Heart right ventricle (tissue), 16 donors: ENCODE measurements at regions not wholly inside any gene's neighbourhood (a gene's known extent, or its start where the extent isn't known, plus 50 kb on each side); places are given as distances from the start of the nearest gene placed in this dataset.

Experiments used
- ATAC-seq, 8 donors: fragments of 200-7000 bp; cut with Tn5 transposase; one replicate each; pipeline ENCODE4 v1.9.1; 2020; ENCODE audit warnings: mild to moderate bottlenecking in 8 of 8, moderate library complexity in 8 of 8, moderate number of reproducible peaks in 1 of 8
- DNase-seq, 2 donors: peaks; one replicate each; pipeline ENCODE4 v3.0.0-alpha.2; 2020
- H3K27ac ChIP-seq, 10 donors: fragments of 200-600 bp; sonication (generic) in 2 of 10; one replicate each; pipeline versions ENCODE4 v1.5.0 to v1.8.0; 2020 to 2022; ENCODE audit warnings: mild to moderate bottlenecking in 3 of 10
- H3K27me3 ChIP-seq, 7 donors: fragments of 200-600 bp; one replicate each; pipeline ENCODE4 v1.8.0; 2021 to 2022; ENCODE audit warnings: mild to moderate bottlenecking in 2 of 7
- H3K36me3 ChIP-seq, 9 donors: fragments of 200-600 bp; sonication (generic) in 1 of 9; one replicate each; pipeline versions ENCODE4 v1.5.0 to v1.8.0; 2020 to 2022; ENCODE audit warnings: mild to moderate bottlenecking in 2 of 9
- H3K4me1 ChIP-seq, 9 donors: fragments of 200-600 bp; sonication (generic) in 1 of 9; one replicate each; pipeline versions ENCODE4 v1.5.0 to v1.8.0; 2020 to 2022; ENCODE audit warnings: mild to moderate bottlenecking in 4 of 9
- H3K4me3 ChIP-seq, 10 donors: fragments of 200-600 bp; sonication (generic) in 2 of 10; one replicate each; pipeline versions ENCODE4 v1.5.0 to v1.8.0; 2020 to 2022; ENCODE audit warnings: mild to moderate bottlenecking in 7 of 10, moderate library complexity in 2 of 10
- H3K9me3 ChIP-seq, 11 donors: fragments of 200-600 bp in 10 of 11; sonication (generic) in 2 of 11; one replicate each; pipeline versions ENCODE4 v1.5.0 to v1.8.0; 2013 to 2022; ENCODE audit warnings: mild to moderate bottlenecking in 2 of 11, control low read depth in 1 of 11, moderate library complexity in 1 of 11
- CTCF ChIP-seq, 9 donors: fragments of 200-600 bp; sonication (generic) in 2 of 9; IDR thresholded peaks; one replicate each; pipeline versions ENCODE4 v1.5.0 to v1.8.0; 2021 to 2022; ENCODE audit warnings: antibody characterized with exemption in 9 of 9, mild to moderate bottlenecking in 5 of 9, moderate library complexity in 1 of 9
- WGBS, 2 donors: extraction: QIAGEN DNeasy Blood & Tissue Kit; methylation state at CpG; one replicate each; pipeline ENCODE4 v1.1.7; 2013; ENCODE audit warnings: inconsistent platforms in 1 of 2; 5-methylcytosine and 5-hydroxymethylcytosine counted together
- intact Hi-C, 10 donors: fragments of 100-400 bp; cut with DNase I; formaldehyde crosslinking; loops; one replicate each; pipeline versions ENCODE4 v1.11.1 to v1.14.2; 2022
- donor health status: Arrhythmogenic right ventricular cardiomyopathy.
- donor health status: ischemic (EF 13 %, LVEDD 7.1; RV severe dilation, severe dysfunction).
- donor health status: healthy with polysubstance abuse.
- donor health status: DM: no; HTN: yes; CAD: no.
- donor health status: DM: no; HTN: no; CAD: no.
- donor health status: ischemic (EF 25% LVEDD 6.9; RV normal size, moderate dysfunction).
- donor health status: ischemic (EF 25% LVEDD 5.7; RV mildly dilated, moderate dysfunction).
- donor health status: healthy.
- donor health status: DM: yes; HTN: yes; CAD: no.
- donor health status: Ischemic cardiomyopathy.
- donor health status: ischemic (EF 35%, LVEDD 5.7; RV mildly dilated, moderate dysfunction).
- donor health status: nonischemic (EF 11% LVEDD 7.7; RV severe dilation, severe dysfunction).
- donor health status: DM: yes; HTN: yes; CAD: no.
- donor health status: PGD.
- donor health status: ischemic (EF 29% LVEDD 5.4; RV normal size, mild dysfunction).
- donor health status: nonischemic (EF 23%, LVEDD 6.1; RV moderate dilation, normal function).

DNA sequence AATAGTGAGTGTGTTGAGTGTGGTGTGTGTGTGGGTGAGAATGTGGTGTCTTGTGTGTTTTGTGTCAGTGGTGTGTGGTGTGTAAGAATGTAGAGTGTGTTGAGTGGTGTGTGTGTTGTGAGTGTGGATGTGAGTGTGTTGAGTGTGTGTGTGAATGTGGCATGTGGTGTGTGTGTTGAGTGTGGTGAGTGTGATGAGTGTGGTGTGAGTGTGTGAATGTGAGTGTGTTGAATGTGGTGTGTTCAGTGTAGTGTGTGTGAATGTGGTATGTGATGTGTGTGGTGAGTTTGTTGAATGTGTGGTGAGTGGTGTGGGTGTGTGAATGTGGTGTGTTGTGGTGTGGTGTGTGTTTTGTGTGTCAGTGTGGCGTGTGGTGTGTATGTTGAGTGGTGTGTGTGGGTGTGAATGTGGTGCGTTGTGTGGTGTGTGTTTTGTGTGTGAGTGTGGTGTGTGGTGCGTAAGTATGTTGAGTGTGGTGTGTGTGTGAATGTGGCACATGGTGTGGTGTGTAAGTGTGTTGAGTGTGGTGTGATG is 60.8 kb upstream of the SORCS2 start:
- H3K4me1 ChIP-seq: peaks cover 0 to 19% (median 13%) of the 10 kb centered on the region in 9 donors
- DNase-seq: no peak
- no peaks in the 10 kb centered on the region for H3K36me3 ChIP-seq
- no peak for ATAC-seq
- no peak overlapping the region for H3K27ac ChIP-seq
- H3K27me3 ChIP-seq: peaks cover 0 to 4% (median 0%) of the 10 kb centered on the region in 7 donors
- intact Hi-C loops: no loop called here
- H3K9me3 ChIP-seq: peaks cover 0 to 7% (median 0%) of the 10 kb centered on the region in 11 donors
- TF ChIP-seq CTCF (IDR thresholded peaks at IDR 0.05): no peak
- 64 to 75% methylated on average over 3 of the region's 3 CpGs for WGBS, 2 donors
- no peak overlapping the region for H3K4me3 ChIP-seq

- H3K36me3 ChIP-seq: no peaks in the 10 kb centered on the region
- intact Hi-C loops: no loop called here
- H3K27ac ChIP-seq: no peak overlapping the region
- H3K4me1 ChIP-seq: peaks cover 0 to 18% (median 13%) of the 10 kb centered on the region in 9 donors
- H3K9me3 ChIP-seq: peaks cover 0 to 7% (median 0%) of the 10 kb centered on the region in 11 donors
- no peak for TF ChIP-seq CTCF (IDR thresholded peaks at IDR 0.05)
- DNase-seq: no peak
- no peak for ATAC-seq
- H3K4me3 ChIP-seq: no peak overlapping the region
- 87 to 94% methylated on average over 5 of the region's 5 CpGs for WGBS, 2 donors
- peaks cover 0 to 4% (median 0%) of the 10 kb centered on the region in 7 donors for H3K27me3 ChIP-seq
These were observed 61.6 kb upstream of the SORCS2 start for GRCh38 chr4:7130621-7131211.

GRCh38 chr4:7129871-7130620 is 62.2 kb upstream of the GRPEL1 start:
- H3K36me3 ChIP-seq: no peaks in the 10 kb centered on the region
- H3K27ac ChIP-seq: no peak overlapping the region
- 80 to 84% methylated on average over 27 to 28 of the region's 28 CpGs for WGBS, 2 donors
- H3K4me1 ChIP-seq: peaks cover 0 to 11% (median 6%) of the 10 kb centered on the region in 9 donors
- H3K4me3 ChIP-seq: no peak overlapping the region
- DNase-seq (no peak), ATAC-seq (no peak)
- H3K9me3 ChIP-seq: peaks cover 0 to 7% (median 0%) of the 10 kb centered on the region in 11 donors
- no peak for TF ChIP-seq CTCF (IDR thresholded peaks at IDR 0.05)
- H3K27me3 ChIP-seq: peaks cover 0 to 4% (median 0%) of the 10 kb centered on the region in 7 donors
- intact Hi-C loops: no loop called here

DNA sequence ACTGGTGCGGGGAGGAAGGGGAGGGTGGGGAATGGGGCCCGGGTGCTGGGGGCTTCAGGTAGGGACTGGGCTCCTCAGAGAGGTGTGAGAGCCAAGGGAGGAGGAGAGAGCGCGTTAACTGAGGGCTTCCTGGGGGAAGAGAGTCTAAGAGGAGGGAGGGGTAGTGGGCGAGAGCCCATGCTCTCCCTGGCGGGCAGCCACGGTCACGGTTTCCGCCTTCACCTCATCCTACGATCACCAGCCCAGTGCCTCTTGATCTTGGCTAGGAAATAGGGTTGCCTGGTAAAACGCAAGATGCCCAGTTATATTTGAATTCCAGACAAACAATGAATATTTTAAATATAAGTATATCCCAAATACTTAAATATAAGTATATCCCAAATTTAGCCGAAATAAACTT is 60.8 kb upstream of the GRPEL1 start:
- intact Hi-C loops: no loop called here
- TF ChIP-seq CTCF (IDR thresholded peaks at IDR 0.05): no peak
- Histone ChIP-seq H3K36me3 (no peaks in the 10 kb centered on the region), H3K9me3 (peaks cover 0 to 7% (median 0%) of the 10 kb centered on the region in 11 donors), H3K27ac (no peak overlapping the region), H3K4me1 (peaks cover 0 to 7% (median 0%) of the 10 kb centered on the region in 9 donors), H3K4me3 (no peak overlapping the region), H3K27me3 (peaks cover 0 to 4% (median 0%) of the 10 kb centered on the region in 7 donors)
- no peak for ATAC-seq
- no peak for DNase-seq
- 89 to 94% methylated on average over 12 of the region's 12 CpGs for WGBS, 2 donors
